ENCODE measurements at regions not wholly inside any gene's neighbourhood (a gene's known extent, or its start where the extent isn't known, plus 50 kb on each side); places are given as distances from the start of the nearest gene placed in this dataset.

- Histone ChIP-seq H3K27me3 (ENCODE audit: control insufficient read depth, insufficient read depth, low read length) (peaks cover 49% of the 10 kb centered on the region), H2AK9ac (replicated peaks; ENCODE audit: low read depth, low read length, poor library complexity) (no peak overlapping the region), H4K5ac (ENCODE audit: low read depth, low read length) (no peak overlapping the region), H4K91ac (ENCODE audit: insufficient read depth, low read depth, low read length) (no peak overlapping the region), H3K4me1 (ENCODE audit: control insufficient read depth, insufficient read depth, low read length) (no peaks in the 10 kb centered on the region), H3K56ac (ENCODE audit: extremely low read depth, insufficient read depth, low read length) (no peak overlapping the region), H2BK5ac (ENCODE audit: low read depth, low read length, poor library complexity, severe bottlenecking) (no peak overlapping the region), H3K27ac (ENCODE audit: insufficient read depth, low read length) (no peak overlapping the region), H3K9me1 (ENCODE audit: insufficient read depth, low read length) (no peaks in the 10 kb centered on the region), H3K4ac (ENCODE audit: low read depth, low read length) (no peak overlapping the region), H2BK20ac (ENCODE audit: low read depth, low read length) (no peak overlapping the region), H2AFZ (replicated peaks; ENCODE audit: low read length, poor library complexity) (no peak overlapping the region), H2AK5ac (ENCODE audit: low read depth, low read length) (no peak overlapping the region), H3K18ac (ENCODE audit: low read depth, low read length) (no peak overlapping the region), H4K20me1 (ENCODE audit: insufficient read depth, low read length) (no peaks in the 10 kb centered on the region), H2BK15ac (ENCODE audit: low read depth, low read length) (no peak overlapping the region), H4K8ac (ENCODE audit: low read depth in 2 of 2, low read length in 2 of 2) (no peak overlapping the region), H3K36me3 (ENCODE audit: control insufficient read depth, insufficient read depth, low read length) (no peaks in the 10 kb centered on the region), H3K79me1 (ENCODE audit: low read depth in 1 of 2, low read length in 2 of 2) (no peaks in the 10 kb centered on the region), H3K9me3 (ENCODE audit: control insufficient read depth, insufficient read depth, low read length) (no peaks in the 10 kb centered on the region), H3K4me2 (ENCODE audit: low read depth, low read length) (no peak overlapping the region), H2BK120ac (ENCODE audit: low read depth, low read length) (no peak overlapping the region), H3K4me3 (ENCODE audit: insufficient read depth, low read depth, low read length) (no peak overlapping the region), H3K9ac (ENCODE audit: low read depth, low read length) (no peak overlapping the region), H3K23ac (ENCODE audit: low read depth, low read length) (no peak overlapping the region), H3K14ac (replicated peaks; ENCODE audit: low read depth, low read length) (no peak overlapping the region)
- ChIA-PET CTCF (no interaction called here), POLR2A (ENCODE audit: unreplicated experiment) (no interaction called here)
- in situ Hi-C loops (cut with MboI; ENCODE audit: low sequenced_read_pairs) (no loop called here), intact Hi-C loops (cut with micrococcal nuclease) (no loop called here), dilution Hi-C loops (cut with HindIII; ENCODE audit: low sequenced_read_pairs, unreplicated experiment) (no loop called here)
- BruUV-seq (replicated peaks) = no TSS peak
- DNase-seq (no peak), ATAC-seq (ENCODE audit: low read depth) (no peak)
- 82% methylated on average over 2 of the region's 14 CpGs; no CpG with 5 or more reads in 1 of the 2 experiments for WGBS, 2 experiments (ENCODE audit: extremely low coverage in 2 of 2, insufficient read length in 1 of 2)
- TF ChIP-seq POLR2A (IDR thresholded peaks at IDR 0.05; ENCODE audit: low read depth, low read length) (no peak), USF2 (IDR thresholded peaks at IDR 0.05; ENCODE audit: low read depth, low read length) (no peak), CTCF (conservative IDR thresholded peaks at IDR 0.05; ENCODE audit: low read depth, low read length) (no peak), MXI1 (IDR thresholded peaks at IDR 0.05; ENCODE audit: borderline replicate concordance, low read depth, low read length) (no peak), ELK1 (IDR thresholded peaks at IDR 0.05; ENCODE audit: borderline replicate concordance, low read depth, low read length) (no peak), MAFK (IDR thresholded peaks at IDR 0.05; ENCODE audit: low read depth, low read length) (no peak)
Observed at GRCh38 chr2:109055435-109055834, 66.4 kb upstream of the EDAR start.

Data from IMR-90 (cell line).